NCI-H748 (cell line): ENCODE measurements at regions not wholly inside any gene's neighbourhood (a gene's known extent, or its start where the extent isn't known, plus 50 kb on each side); places are given as distances from the start of the nearest gene placed in this dataset.

Experiments used
- DNase-seq: peaks from one replicate; lab custom pipeline; 2025; ENCODE audit not compliant: unreplicated experiment; lab: John Stamatoyannopoulos, UW

GRCh38 chr4:152161676-152162330 is 374.1 kb downstream of the FBXW7 start:
- no peak for DNase-seq

DNA sequence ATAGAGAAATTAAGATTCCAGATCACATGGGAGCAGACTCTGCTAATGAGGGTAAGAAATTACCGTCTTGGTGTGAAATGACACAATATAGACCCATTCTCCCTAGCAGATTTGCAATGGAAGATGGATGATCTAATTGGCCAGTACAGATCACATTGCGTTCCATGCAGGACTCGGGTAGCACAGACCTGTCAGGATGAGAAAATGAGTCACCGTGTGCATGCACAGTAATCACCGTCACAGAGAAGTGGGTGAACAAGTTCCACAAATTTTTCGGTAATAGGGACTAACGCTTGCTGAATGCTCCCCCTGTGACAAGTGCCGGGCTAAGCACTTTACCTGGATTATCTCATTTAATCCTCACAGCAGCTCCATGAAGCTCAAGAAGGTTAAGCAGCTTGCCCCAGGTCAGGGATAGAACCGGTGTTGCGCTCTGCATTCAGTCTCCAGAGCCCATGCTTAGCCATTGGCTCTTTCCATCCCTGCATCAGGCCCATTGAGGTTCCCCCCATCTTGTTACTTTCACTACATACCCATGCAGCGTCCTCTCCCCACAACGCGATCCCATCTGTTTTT is 375.6 kb downstream of the FBXW7 start:
- DNase-seq, result no peak

DNA sequence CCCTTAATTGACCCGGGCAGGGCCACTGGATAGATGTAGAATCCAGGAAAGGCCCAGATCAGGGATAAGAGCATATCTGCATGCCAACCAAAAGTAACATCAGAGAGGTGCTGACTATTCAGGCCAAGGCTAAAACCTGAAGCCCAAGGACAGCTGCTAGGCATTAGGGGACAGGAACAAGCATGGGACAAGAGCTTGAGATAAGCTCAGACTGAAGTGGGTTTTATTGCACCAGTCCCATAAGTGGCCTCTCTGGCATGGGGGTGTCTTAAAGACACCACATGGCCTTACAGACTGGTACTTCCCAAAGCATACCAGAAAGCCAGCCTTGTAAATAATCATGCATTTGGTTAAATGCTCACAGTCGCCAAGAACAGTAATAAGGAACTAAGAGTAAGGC is 376.1 kb downstream of the FBXW7 start:
- DNase-seq, result no peak

GRCh38 chr4:152158225-152158624 is 377.7 kb downstream of the FBXW7 start:
- DNase-seq, result no peak

DNA sequence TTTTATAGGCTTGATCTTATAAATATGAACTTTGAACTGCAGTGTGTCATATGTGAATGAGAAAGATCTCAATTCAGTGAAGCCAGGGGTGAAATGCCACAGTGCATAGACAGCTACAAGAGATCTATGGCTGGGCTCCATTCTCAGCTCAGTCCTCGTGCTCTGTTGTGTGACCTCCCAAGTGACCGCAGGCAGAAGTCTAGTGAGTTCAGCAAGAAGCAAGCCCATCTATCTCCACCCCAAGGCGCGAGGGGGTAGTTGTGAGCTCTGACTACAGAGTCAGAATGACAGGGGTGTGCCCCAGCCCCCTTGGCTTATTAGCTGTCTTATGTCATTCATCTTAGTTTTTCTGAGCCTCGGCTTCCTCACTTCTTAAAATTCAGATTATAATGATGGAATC is 378.3 kb downstream of the FBXW7 start:
- DNase-seq, result no peak

DNA sequence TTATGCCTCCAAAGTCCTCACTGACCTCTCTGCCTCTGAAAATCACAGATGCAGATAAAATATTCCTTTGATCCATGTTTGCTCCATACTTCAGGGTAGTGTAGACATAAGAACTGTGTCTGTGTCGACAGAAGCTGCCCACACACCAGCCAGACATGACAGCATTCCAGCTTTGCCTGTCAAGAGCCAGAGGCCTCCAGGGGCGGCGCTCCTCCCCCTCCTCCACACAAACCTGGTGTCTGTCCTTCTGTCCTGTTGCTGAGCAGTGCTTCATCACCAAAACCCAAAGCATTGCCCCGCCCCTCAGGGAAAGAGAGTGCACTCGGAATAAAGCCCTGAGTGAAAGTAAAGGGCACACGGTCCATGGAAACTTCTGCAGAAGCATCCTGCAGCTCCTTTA is 379.4 kb downstream of the FBXW7 start:
- no peak for DNase-seq

- no peak for DNase-seq
Observed at GRCh38 chr4:152155070-152155469, 380.8 kb downstream of the FBXW7 start.

DNA sequence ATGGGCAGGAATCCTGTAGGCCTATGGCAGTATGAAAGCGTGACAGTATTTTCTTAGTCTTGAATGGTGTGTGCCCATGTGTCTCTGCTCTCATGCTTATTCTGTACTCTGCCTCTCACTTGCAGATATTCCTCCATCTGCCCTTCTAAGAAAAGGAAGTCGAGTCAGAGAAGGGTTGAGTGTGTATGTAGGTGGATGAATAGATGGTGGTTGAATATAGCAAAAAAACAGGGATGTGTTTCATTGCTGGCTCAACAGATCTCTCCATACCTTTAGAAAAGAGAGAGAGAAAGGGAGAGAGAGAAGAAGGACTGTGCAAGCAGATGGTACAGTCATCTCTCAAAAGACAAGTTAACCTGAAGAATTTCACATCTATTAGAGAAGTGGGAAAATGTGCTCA is 381.5 kb downstream of the FBXW7 start:
- DNase-seq, result no peak

- DNase-seq, result no peak
Observed at GRCh38 chr4:152153476-152154270, 382.2 kb downstream of the FBXW7 start.

DNA sequence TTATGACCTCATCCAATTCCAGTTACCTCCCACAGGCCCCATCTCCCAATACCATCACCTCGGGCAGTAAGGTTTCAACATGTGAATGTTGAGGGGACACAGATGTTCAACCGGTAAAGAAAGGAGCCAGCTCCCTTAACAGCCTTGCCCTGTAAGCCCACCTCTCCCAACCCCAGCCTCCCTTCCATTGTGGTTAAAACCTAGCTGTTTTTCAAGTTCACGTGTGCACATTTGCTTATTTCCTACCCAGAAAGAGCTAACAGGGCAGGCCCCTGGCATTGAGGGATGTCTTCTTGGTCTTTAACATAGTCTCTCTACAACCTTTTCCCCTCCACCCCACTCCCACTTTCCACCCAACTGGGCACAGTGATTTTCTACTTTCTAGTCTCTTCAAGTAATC is 385.7 kb downstream of the FBXW7 start:
- no peak for DNase-seq

DNA sequence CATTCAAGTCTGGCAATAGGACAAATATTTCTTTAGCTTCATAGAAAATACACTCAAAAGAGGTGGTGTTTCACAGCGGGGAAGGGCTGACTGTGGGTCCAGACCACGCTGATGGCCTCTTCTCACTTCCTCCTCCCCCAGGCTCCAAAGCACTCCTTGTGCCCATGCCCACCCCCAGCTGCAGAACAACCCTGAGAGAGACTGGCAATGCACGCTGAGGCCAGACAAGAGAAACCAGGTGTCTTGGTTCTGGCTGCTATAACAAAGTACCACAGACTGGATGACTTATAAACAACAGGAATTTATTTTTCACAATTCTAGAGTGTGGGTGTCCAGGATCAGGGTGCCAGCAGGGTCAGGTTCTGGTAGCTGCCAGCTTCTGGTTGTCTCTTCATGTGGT is 386.1 kb downstream of the FBXW7 start:
- no peak for DNase-seq

DNA sequence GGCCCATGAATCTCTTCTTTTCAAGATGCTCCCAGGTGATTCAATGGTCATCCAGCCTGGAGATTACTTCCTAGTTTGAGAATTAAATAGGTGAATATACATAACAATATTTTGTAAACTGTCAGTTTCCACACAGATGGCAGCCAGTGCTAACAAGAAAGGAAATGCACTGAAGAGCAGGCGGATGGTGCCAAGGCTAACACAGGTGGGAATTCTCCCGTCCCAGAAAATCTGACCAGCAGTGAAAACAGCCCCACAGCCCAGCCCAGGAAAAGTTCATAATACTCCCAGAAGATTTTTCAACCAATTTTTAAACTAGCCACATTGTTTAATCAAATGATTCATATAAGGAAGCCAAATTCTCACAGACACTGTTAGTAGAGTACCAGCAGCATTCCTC is 387.2 kb upstream of the GATB start:
- no peak for DNase-seq

- no peak for DNase-seq
Observed at GRCh38 chr4:152146244-152146643, 385.4 kb upstream of the GATB start.

DNA sequence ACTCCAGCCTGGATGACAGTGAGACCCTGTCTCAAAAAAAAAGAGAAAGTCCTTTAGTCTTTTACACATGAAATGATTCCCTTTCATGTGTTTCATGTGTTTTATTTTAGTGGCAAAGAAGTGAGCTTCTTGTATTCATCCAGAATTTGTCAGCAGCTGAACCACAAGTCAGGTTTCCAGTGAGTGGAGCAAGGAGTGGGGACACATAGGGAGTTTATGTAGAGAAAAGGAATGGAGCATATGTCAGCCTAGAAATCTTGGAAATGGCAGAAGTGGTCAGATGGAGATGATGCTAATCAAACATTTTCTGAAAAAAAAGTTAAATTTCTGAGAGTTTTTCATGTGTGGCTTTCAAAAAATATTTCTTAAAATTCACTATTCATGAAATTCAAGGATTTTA is 383.0 kb upstream of the GATB start:
- no peak for DNase-seq

DNA sequence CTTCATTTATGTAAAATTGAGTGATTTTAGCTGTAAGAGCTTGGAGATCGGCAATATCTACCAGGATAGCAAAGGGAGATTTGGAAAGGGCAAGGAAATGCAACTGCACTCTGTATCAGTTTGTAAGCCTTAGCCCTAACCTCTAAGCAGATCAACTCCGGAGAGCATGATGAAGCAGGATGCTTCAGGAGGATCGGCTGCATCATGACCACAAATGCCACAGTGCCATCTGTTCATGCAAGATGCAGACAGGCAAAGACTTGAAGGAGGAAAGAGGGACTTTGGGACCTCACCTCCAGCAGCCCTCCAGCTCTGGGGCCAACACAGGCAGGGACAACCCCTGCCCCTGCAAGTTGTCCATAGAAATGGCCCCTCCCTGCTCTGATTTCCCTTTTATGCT is 377.6 kb upstream of the GATB start:
- no peak for DNase-seq

DNA sequence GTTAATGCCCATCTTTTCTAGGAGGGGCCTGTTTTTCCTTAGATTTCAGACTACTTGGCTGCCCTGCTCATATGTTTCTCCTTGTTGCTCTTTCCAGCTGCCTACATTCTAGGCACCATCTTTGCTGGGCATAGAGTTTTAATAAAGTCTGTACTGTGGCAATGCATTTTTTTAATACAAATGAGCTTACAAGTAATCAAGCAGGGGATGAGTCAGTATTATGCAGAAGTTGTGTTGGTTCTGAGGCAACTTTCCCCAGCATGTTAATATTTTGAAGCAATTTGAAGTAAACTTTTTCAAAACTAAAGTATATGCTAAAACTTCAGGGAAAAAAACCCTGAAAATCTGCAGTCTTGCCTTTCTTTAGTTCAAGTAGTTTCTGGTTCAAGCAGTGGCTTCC is 372.0 kb upstream of the GATB start:
- DNase-seq, result no peak

GRCh38 chr4:152128356-152128755 is 367.5 kb upstream of the GATB start:
- no peak for DNase-seq

GRCh38 chr4:152126238-152126637 is 365.4 kb upstream of the GATB start:
- DNase-seq, result no peak

DNA sequence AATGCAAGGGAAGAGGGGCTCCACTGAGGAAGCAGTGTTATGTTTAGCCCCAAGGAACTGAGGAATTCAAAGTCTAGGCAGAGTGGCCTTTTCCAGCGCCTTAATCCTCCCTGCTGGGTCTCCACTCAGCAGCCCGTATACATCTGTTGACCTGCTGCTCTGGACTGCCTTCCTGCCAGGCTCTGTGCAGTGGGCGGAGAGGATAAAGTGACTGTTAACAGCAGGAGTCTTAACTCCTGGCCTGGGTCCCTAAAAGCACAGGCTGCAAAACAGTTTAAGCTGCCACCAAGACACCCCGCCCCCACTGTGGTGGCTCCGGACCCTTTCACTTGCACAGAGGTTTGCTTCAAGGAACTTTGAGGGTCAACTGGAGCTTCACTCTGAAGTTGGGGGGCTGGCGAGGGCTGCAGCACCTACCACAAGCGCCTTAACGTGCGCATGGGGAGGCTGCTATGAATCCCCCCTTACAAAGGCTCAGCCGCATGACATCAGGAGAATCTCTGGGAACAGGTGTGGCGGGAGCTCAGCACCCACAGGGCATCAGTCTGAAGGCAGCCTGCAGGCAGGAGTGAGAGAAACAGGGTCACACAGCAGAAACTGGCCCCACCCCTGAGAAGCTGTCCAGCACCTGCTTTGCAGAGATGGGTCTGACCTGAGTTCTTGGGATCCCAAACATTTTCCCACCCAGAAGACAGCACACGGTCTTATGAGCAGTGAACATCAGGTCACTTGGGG is 358.2 kb upstream of the GATB start:
- DNase-seq, result peak; percentile 9

GRCh38 chr4:152117933-152118507 is 357.2 kb upstream of the GATB start:
- peak; percentile 39 for DNase-seq

- no peak for DNase-seq
Observed at GRCh38 chr4:152117520-152117919, 356.7 kb upstream of the GATB start.
